ENCODE measurements at regions not wholly inside any gene's neighbourhood (a gene's known extent, or its start where the extent isn't known, plus 50 kb on each side); places are given as distances from the start of the nearest gene placed in this dataset.
"Not testable (repeated sequence)": the region's sequence is repeated elsewhere in the genome, so short reads cannot be mapped to it uniquely, and the experiment has no call there.

GRCh38 chr2:58598171-58598570 lies 357.0 kb upstream of the FANCL start:
- no peaks in the 10 kb centered on the region for H3K36me3 ChIP-seq
- H3K4me1 ChIP-seq (ENCODE audit: control insufficient read depth in 1 of 2, low read depth in 2 of 2), result no peaks in the 10 kb centered on the region
- H3K27ac ChIP-seq, result no peak overlapping the region
- H3K27me3 ChIP-seq (replicated peaks; ENCODE audit: insufficient read depth), result no peaks in the 10 kb centered on the region
- H3K4me3 ChIP-seq, result no peak overlapping the region
- ATAC-seq (ENCODE audit: insufficient number of reproducible peaks, low FRiP score, low read depth) (no peak), DNase-seq (ENCODE audit: low spot score) (no peak)
- TF ChIP-seq, protein P1, sequence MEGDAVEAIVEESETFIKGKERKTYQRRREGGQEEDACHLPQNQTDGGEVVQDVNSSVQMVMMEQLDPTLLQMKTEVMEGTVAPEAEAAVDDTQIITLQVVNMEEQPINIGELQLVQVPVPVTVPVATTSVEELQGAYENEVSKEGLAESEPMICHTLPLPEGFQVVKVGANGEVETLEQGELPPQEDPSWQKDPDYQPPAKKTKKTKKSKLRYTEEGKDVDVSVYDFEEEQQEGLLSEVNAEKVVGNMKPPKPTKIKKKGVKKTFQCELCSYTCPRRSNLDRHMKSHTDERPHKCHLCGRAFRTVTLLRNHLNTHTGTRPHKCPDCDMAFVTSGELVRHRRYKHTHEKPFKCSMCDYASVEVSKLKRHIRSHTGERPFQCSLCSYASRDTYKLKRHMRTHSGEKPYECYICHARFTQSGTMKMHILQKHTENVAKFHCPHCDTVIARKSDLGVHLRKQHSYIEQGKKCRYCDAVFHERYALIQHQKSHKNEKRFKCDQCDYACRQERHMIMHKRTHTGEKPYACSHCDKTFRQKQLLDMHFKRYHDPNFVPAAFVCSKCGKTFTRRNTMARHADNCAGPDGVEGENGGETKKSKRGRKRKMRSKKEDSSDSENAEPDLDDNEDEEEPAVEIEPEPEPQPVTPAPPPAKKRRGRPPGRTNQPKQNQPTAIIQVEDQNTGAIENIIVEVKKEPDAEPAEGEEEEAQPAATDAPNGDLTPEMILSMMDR (IDR thresholded peaks at IDR 0.05), result no peak
- no peaks in the 10 kb centered on the region for H3K9me3 ChIP-seq

- no peaks in the 10 kb centered on the region for H3K9me3 ChIP-seq
- H3K27me3 ChIP-seq (replicated peaks; ENCODE audit: insufficient read depth), result no peaks in the 10 kb centered on the region
- H3K36me3 ChIP-seq, result no peaks in the 10 kb centered on the region
- no peaks in the 10 kb centered on the region for H3K4me1 ChIP-seq (ENCODE audit: control insufficient read depth in 1 of 2, low read depth in 2 of 2)
- no peak overlapping the region for H3K4me3 ChIP-seq
- TF ChIP-seq, protein P1 (IDR thresholded peaks at IDR 0.05), result no peak
- no peak for ATAC-seq (ENCODE audit: insufficient number of reproducible peaks, low FRiP score, low read depth)
- H3K27ac ChIP-seq, result no peak overlapping the region
- no peak for DNase-seq (ENCODE audit: low spot score)
Observed at GRCh38 chr2:58595714-58596113, 354.6 kb upstream of the FANCL start.

- Histone ChIP-seq H3K9me3 (no peaks in the 10 kb centered on the region), H3K36me3 (no peaks in the 10 kb centered on the region), H3K4me3 (no peak overlapping the region), H3K4me1 (ENCODE audit: control insufficient read depth in 1 of 2, low read depth in 2 of 2) (no peaks in the 10 kb centered on the region), H3K27ac (no peak overlapping the region), H3K27me3 (replicated peaks; ENCODE audit: insufficient read depth) (no peaks in the 10 kb centered on the region)
- DNase-seq (ENCODE audit: low spot score), result no peak
- TF ChIP-seq, protein P1 (IDR thresholded peaks at IDR 0.05), result no peak
- ATAC-seq (ENCODE audit: insufficient number of reproducible peaks, low FRiP score, low read depth), result no peak
Observed at GRCh38 chr2:58594762-58595161, 353.6 kb upstream of the FANCL start.

GRCh38 chr2:58594175-58594574 lies 353.1 kb upstream of the FANCL start:
- Histone ChIP-seq H3K27ac (no peak overlapping the region), H3K36me3 (no peaks in the 10 kb centered on the region), H3K4me3 (no peak overlapping the region), H3K4me1 (ENCODE audit: control insufficient read depth in 1 of 2, low read depth in 2 of 2) (no peaks in the 10 kb centered on the region), H3K9me3 (no peaks in the 10 kb centered on the region), H3K27me3 (replicated peaks; ENCODE audit: insufficient read depth) (no peaks in the 10 kb centered on the region)
- DNase-seq (ENCODE audit: low spot score), result no peak
- TF ChIP-seq, protein P1 (IDR thresholded peaks at IDR 0.05), result no peak
- ATAC-seq (ENCODE audit: insufficient number of reproducible peaks, low FRiP score, low read depth), result no peak

GRCh38 chr2:58586178-58586577 lies 345.1 kb upstream of the FANCL start:
- not testable (repeated sequence) for H3K4me3 ChIP-seq; ATAC-seq (ENCODE audit: insufficient number of reproducible peaks, low FRiP score, low read depth); H3K36me3 ChIP-seq; H3K27me3 ChIP-seq (replicated peaks; ENCODE audit: insufficient read depth); DNase-seq (ENCODE audit: low spot score); H3K9me3 ChIP-seq; H3K4me1 ChIP-seq (ENCODE audit: control insufficient read depth in 1 of 2, low read depth in 2 of 2); H3K27ac ChIP-seq

GRCh38 chr2:58585233-58585632 lies 344.1 kb upstream of the FANCL start:
- Histone ChIP-seq H3K4me1 (ENCODE audit: control insufficient read depth in 1 of 2, low read depth in 2 of 2) (no peaks in the 10 kb centered on the region), H3K36me3 (no peaks in the 10 kb centered on the region), H3K27me3 (replicated peaks; ENCODE audit: insufficient read depth) (no peaks in the 10 kb centered on the region), H3K9me3 (no peaks in the 10 kb centered on the region), H3K27ac (no peak overlapping the region), H3K4me3 (no peak overlapping the region)
- TF ChIP-seq, protein P1 (IDR thresholded peaks at IDR 0.05), result no peak
- DNase-seq (ENCODE audit: low spot score) (no peak), ATAC-seq (ENCODE audit: insufficient number of reproducible peaks, low FRiP score, low read depth) (no peak)
